Astrocyte of the cerebellum (primary cell): ENCODE measurements at regions not wholly inside any gene's neighbourhood (a gene's known extent, or its start where the extent isn't known, plus 50 kb on each side); places are given as distances from the start of the nearest gene placed in this dataset.

Experiments
- DNase-seq: peaks from one replicate; pipeline ENCODE4 v3.0.0-alpha.2; 2011; ENCODE audit warnings: low read depth
- H3K4me3 ChIP-seq: 2 replicates; pipeline ENCODE4 v1.5.1; 2011; ENCODE audit warnings: mild to moderate bottlenecking, low read depth, low read length, moderate library complexity
- in situ Hi-C: cut with HindIII; loops from 2 replicates; pipeline ENCODE4 v1.10.0; 2017; ENCODE audit warnings: low sequenced_read_pairs
- TF ChIP-seq, protein P1 (sequence below): IDR thresholded peaks from 2 replicates; pipeline ENCODE4 v1.5.1; 2012; ENCODE audit warnings: low read length, low read depth, moderate library complexity, mild to moderate bottlenecking; ENCODE audit errors: missing control alignments

- in situ Hi-C loops = no loop called here
- no peak overlapping the region for H3K4me3 ChIP-seq
- DNase-seq = no peak
- TF ChIP-seq, protein P1, sequence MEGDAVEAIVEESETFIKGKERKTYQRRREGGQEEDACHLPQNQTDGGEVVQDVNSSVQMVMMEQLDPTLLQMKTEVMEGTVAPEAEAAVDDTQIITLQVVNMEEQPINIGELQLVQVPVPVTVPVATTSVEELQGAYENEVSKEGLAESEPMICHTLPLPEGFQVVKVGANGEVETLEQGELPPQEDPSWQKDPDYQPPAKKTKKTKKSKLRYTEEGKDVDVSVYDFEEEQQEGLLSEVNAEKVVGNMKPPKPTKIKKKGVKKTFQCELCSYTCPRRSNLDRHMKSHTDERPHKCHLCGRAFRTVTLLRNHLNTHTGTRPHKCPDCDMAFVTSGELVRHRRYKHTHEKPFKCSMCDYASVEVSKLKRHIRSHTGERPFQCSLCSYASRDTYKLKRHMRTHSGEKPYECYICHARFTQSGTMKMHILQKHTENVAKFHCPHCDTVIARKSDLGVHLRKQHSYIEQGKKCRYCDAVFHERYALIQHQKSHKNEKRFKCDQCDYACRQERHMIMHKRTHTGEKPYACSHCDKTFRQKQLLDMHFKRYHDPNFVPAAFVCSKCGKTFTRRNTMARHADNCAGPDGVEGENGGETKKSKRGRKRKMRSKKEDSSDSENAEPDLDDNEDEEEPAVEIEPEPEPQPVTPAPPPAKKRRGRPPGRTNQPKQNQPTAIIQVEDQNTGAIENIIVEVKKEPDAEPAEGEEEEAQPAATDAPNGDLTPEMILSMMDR = no peak
Observed at GRCh38 chr4:52243367-52243766, 192.3 kb downstream of the SPATA18 start.

DNA sequence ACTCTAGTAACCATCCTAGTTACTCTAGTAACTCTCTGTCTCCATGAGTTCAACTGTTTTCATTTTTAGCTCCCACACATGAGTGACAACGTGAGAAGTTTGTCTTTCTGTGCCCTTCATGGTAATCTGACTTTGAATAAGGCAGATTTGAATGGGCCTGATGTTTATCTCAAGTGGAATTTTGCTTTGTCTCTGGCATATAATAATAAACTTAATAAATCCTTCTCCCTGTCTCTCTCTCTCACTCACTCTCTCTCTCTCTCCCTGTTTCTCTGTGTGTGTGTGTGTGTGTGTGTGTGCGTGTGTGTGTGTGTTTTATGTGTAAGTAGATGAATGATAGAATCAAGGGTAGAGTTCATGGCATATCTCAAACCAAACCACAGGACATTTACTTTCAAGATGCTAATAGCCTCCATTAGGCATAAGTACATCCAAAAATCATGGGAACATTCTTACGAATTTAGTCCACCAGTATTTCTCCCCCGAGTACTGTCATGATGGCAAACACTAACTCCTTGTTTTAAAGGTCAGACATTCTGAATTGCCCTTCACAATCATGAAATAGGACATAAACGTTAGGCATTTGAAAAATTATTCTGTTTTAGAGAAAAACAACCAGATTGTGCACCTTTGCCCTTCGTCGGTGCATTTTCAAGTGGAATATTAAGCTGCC is 193.1 kb downstream of the SPATA18 start:
- TF ChIP-seq, protein P1 = no peak
- DNase-seq = no peak
- H3K4me3 ChIP-seq = no peak overlapping the region
- in situ Hi-C loops = no loop called here

GRCh38 chr4:52244848-52245247 is 193.7 kb downstream of the SPATA18 start:
- no peak for DNase-seq
- H3K4me3 ChIP-seq = no peak overlapping the region
- TF ChIP-seq, protein P1 = no peak
- in situ Hi-C loops = no loop called here

DNA sequence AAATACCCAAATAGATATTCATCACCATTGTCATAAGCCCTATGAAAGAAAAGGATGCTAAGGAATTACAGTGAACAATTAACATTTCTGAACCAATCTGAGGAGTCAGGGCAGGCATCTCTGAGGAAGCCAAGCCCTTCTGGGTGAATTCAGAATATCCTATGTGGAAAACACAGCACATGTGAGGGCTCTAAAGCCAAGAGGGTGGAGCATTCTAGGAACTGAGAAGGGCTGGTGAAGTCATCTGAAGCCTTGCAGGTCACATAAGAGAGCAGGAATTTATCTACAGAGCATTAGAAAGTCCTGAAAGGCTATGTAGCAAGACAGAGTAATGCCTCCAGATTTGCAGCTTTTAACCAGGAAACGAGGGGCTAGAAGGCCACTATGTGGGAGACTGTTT is 195.7 kb downstream of the SPATA18 start:
- no peak overlapping the region for H3K4me3 ChIP-seq
- TF ChIP-seq, protein P1 = no peak
- in situ Hi-C loops = no loop called here
- DNase-seq = no peak

DNA sequence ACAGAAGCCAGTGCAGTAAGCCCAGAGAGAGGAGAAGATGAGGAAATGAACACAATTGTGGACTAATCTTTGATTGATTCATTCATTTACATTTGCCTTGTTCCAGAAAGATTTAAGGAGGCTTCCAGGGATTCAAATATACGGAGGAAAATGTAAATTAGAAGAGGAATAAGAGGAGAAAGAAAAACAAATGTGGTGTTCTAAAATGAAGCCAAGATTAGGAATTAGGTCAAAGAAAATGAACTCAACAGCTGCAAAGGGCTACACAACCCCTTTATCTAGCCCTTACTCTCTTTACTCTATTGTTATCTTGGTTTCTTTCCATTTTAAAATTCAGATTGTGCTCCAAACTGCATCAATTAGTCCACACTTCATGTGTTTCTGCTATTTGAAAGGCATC is 196.8 kb downstream of the SPATA18 start:
- no peak overlapping the region for H3K4me3 ChIP-seq
- TF ChIP-seq, protein P1 = no peak
- in situ Hi-C loops = no loop called here
- no peak for DNase-seq

GRCh38 chr4:52248820-52249219 is 197.7 kb downstream of the SPATA18 start:
- no peak for DNase-seq
- in situ Hi-C loops = no loop called here
- TF ChIP-seq, protein P1 = no peak
- no peak overlapping the region for H3K4me3 ChIP-seq

DNA sequence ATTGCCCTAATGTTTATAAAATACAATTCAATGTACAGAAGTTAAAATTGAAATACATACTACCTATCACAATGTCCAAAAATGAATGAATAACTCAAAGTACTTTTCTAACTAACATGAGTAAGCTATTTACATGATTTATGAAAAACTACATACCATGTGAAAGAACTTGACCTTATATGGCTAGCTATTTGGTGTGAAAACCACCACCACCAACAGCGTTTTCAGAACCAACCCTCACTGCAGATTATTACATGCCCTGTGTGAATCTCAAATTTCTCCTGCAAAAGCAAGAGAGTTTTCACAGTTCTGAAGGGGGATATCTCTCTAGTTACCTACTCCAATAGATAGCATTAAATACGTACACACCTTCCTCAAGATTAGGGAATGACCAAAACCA is 198.5 kb downstream of the SPATA18 start:
- TF ChIP-seq, protein P1 = no peak
- in situ Hi-C loops = no loop called here
- H3K4me3 ChIP-seq = no peak overlapping the region
- no peak for DNase-seq
